NCI-H1092 treated with DMSO at 0.1 percent for 48 hours (cell line): ENCODE measurements at regions not wholly inside any gene's neighbourhood (a gene's known extent, or its start where the extent isn't known, plus 50 kb on each side); places are given as distances from the start of the nearest gene placed in this dataset.
"Not testable (repeated sequence)": the region's sequence is repeated elsewhere in the genome, so short reads cannot be mapped to it uniquely, and the experiment has no call there.

ENCODE experiments used
- DNase-seq: peaks from one replicate; lab custom pipeline; 2025; lab: John Stamatoyannopoulos, UW

GRCh38 chr6:14597090-14597489 lies 479.5 kb downstream of the CD83 start:
- DNase-seq: no peak

GRCh38 chr6:14598017-14598864 lies 480.7 kb downstream of the CD83 start:
- DNase-seq: no peak

GRCh38 chr6:14600306-14600705 lies 482.7 kb downstream of the CD83 start:
- not testable (repeated sequence) for DNase-seq

- DNase-seq: peak; percentile 46
These were observed 483.9 kb downstream of the CD83 start for GRCh38 chr6:14601490-14601889.

GRCh38 chr6:14606353-14606752 lies 488.8 kb downstream of the CD83 start:
- no peak for DNase-seq

GRCh38 chr6:14610141-14610540 lies 492.6 kb downstream of the CD83 start:
- DNase-seq: no peak

GRCh38 chr6:14612016-14612980 lies 494.7 kb downstream of the CD83 start:
- DNase-seq: no peak

- no peak for DNase-seq
These were observed 497.1 kb downstream of the CD83 start for GRCh38 chr6:14614631-14615030.

- no peak for DNase-seq
These were observed 499.1 kb downstream of the CD83 start for GRCh38 chr6:14616656-14617055.

- DNase-seq: no peak
These were observed 501.3 kb downstream of the CD83 start for GRCh38 chr6:14618759-14619418.

GRCh38 chr6:14619419-14619781 lies 501.8 kb downstream of the CD83 start:
- DNase-seq: no peak

- no peak for DNase-seq
These were observed 502.9 kb downstream of the CD83 start for GRCh38 chr6:14620522-14620921.

- DNase-seq: no peak
These were observed 503.9 kb downstream of the CD83 start for GRCh38 chr6:14621518-14621917.

- no peak for DNase-seq
These were observed 504.5 kb downstream of the CD83 start for GRCh38 chr6:14622085-14622484.

GRCh38 chr6:14622909-14623505 lies 505.4 kb downstream of the CD83 start:
- no peak for DNase-seq

- DNase-seq: no peak
These were observed 507.8 kb downstream of the CD83 start for GRCh38 chr6:14625173-14625895.

- DNase-seq: no peak
These were observed 509.0 kb downstream of the CD83 start for GRCh38 chr6:14626556-14626955.

- DNase-seq: no peak
These were observed 512.4 kb downstream of the CD83 start for GRCh38 chr6:14630016-14630415.

- DNase-seq: no peak
These were observed 515.9 kb downstream of the CD83 start for GRCh38 chr6:14633479-14633878.

- no peak for DNase-seq
These were observed 516.5 kb downstream of the CD83 start for GRCh38 chr6:14634072-14634471.

- no peak for DNase-seq
These were observed 517.6 kb downstream of the CD83 start for GRCh38 chr6:14635195-14635594.
